GM18909 (cell line): ENCODE measurements at regions not wholly inside any gene's neighbourhood (a gene's known extent, or its start where the extent isn't known, plus 50 kb on each side); places are given as distances from the start of the nearest gene placed in this dataset.
A peak's percentile ranks its signal among the peaks of the same experiment; 100 is the strongest.

Experiments used
- ATAC-seq: cut with Tn5 transposase; IDR thresholded peaks from one replicate; pipeline ENCODE4 v1.9.1; 2021; ENCODE audit warnings: mild to moderate bottlenecking; ENCODE audit not compliant: unreplicated experiment, poor library complexity

GRCh38 chr7:96416599-96416998 lies 94.7 kb upstream of the SLC25A13 start:
- ATAC-seq: no peak

DNA sequence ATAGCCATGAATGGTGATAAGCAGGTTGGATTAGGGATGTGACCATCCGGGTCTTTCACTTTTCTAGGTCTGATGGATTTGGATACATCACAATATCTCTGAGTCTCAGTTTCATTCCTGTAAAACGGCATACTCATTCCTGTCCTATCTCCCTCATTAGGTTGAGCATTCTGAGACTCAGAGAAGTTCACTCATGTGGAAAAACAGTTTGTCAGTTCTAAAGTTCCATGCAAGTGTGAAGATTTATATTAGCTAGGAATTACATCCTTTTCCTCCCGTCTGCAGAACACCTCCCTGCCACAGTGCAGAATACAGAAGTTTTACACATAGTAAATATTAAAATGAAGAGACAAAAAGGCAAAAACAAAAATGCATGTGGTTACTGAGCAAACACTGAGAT lies 94.2 kb upstream of the SLC25A13 start:
- no peak for ATAC-seq

DNA sequence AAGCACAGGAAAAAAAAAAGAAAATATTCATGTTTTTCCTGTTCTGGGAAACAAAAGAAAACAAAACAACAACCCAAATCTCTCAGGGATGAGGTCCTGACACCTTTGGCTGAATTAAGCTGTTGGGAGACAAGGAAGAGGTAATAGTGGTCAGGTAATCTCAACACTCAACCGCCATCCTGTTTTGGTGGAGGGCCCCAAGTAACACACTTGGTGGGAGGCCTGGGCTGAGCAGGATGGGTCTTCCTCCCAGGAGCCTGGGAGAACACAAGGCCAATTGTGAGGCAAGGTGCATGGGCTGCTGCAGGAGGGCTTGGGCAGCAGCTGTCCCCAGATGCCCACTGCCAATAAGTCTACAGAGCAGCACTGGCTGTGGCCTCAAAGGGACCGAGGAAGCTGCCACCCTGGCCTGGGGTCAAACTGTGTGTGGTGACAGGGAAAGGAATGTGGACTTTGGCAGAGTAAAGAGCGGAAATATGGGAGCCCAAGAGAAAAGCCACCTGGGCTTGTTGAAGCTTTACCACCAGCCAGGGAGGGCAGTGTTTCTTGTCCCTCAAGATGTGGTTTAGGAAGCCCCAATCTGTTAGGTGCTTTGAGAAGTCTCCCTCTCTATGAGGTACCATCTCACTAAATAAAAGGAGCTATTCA lies 93.5 kb upstream of the SLC25A13 start:
- ATAC-seq: no peak

DNA sequence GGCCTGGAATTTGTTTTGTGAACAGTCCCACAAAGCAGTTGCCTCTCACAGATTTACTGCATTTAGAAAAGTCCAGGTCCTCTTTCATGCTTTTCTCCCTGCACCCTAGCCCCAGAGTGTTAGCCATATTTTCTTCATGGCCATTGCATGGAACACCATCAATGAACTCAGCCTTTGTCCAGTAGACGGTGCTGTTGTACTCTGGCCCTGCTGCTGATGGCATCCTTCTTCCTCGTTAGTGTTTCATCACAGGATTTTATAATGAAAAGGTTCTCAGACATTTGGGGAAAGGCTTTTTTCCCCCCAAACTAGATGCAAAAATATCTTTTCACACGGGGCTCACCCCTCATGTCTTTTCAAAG lies 93.0 kb upstream of the SLC25A13 start:
- ATAC-seq: peak; percentile 77

GRCh38 chr7:96410126-96410839 lies 88.4 kb upstream of the SLC25A13 start:
- ATAC-seq: no peak

DNA sequence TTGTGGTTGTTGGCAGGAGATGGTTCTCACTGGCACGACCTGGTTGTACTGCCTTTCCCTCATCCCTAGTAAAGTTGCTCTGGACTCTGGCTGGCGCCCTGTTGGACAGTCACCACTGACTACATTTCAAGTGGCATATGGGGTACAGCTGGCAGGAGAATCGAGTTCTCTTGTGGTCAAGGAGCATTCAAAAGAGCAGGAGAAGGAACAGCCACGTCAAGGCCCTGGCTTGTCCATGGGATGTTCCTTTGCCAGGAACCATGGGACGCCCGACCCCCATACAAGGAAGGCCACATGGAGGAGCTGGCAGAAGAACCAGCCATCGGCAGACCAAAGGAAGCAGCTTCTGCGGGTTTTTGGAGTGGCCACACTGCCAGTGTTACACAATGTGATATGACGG lies 87.0 kb upstream of the SLC25A13 start:
- no peak for ATAC-seq

DNA sequence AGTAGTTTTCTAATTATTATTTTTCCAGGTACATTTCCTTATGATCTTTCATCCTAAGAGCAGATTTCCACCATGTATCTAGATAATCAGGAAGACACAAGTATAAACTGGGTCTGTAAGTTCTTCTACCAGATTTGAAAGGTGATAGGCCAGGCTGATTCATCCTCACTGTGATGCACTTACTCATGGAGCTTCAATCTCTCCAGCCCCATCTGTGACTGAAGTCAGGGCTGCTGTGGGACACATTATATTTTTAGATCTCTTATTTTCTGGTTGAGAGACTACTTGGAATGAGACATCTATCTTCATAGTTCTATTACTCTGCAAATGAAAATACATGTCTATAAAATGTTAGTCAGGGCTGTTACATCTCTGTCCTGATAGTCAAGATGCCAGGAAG lies 85.5 kb upstream of the SLC25A13 start:
- no peak for ATAC-seq

GRCh38 chr7:96402913-96403312 lies 81.0 kb upstream of the SLC25A13 start:
- ATAC-seq: no peak

- ATAC-seq: no peak
Observed at GRCh38 chr7:96401200-96401599, 79.3 kb upstream of the SLC25A13 start.

- ATAC-seq: no peak
Observed at GRCh38 chr7:96400518-96400917, 78.6 kb upstream of the SLC25A13 start.

- ATAC-seq: no peak
Observed at GRCh38 chr7:96400001-96400400, 78.1 kb upstream of the SLC25A13 start.

GRCh38 chr7:96397936-96398598 lies 76.2 kb upstream of the SLC25A13 start:
- ATAC-seq: no peak

- ATAC-seq: no peak
Observed at GRCh38 chr7:96388620-96389383, 66.9 kb upstream of the SLC25A13 start.

DNA sequence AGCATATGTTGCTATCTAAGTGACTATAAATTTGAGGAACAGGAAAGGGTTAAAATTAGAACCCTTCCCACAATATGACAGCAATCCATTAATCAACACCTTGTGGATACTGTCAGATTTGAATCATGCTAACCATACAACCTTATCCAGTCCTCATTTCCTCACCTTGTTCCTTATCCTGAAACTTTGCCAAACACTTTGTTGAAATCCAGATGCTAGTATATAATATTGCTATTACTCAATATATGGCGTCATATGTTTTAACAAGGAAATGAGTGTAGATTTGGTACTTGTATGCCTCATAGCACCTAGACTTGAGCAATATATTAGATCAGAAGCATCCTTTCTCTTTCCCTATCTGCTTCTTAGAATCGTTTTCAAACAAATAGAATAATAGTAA lies 66.3 kb upstream of the SLC25A13 start:
- no peak for ATAC-seq

GRCh38 chr7:96380111-96380512 lies 58.2 kb upstream of the SLC25A13 start:
- no peak for ATAC-seq

DNA sequence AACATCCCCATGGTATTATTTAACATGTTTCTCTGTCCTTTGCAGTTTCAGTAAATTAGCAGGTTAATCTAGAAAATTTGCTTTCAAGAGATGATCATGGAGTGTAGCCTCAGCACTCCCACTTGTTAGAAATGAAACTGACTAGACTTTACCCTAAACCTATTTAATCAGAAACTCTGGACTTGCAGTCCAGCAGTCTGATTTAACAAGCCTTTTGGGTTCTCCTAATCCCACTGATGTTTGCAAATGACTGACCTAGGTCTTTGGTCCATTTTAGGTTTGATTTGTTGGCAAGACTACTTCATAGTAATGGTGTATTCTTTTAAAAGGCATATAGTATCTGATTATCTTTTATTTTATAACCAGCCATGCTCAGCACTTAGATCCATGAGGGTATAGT lies 55.5 kb upstream of the SLC25A13 start:
- no peak for ATAC-seq
